HepG2 (cell line): ENCODE measurements at regions not wholly inside any gene's neighbourhood (a gene's known extent, or its start where the extent isn't known, plus 50 kb on each side); places are given as distances from the start of the nearest gene placed in this dataset.

Experiments used
- ISX ChIP-seq: sonication (generic); formaldehyde crosslinking; conservative IDR thresholded peaks from 2 replicates; pipeline ENCODE4 v1.5.0; 2020; ENCODE audit warnings: missing genetic modification reagents
- NCOR1 ChIP-seq: fragments of 200-600 bp; sonication (generic); IDR thresholded peaks from 2 replicates; pipeline ENCODE4 v1.7.0; 2017; ENCODE audit warnings: antibody characterized with exemption, low read length, borderline replicate concordance
- NFIB ChIP-seq: sonication (generic); formaldehyde crosslinking; IDR thresholded peaks from 2 replicates; pipeline ENCODE4 v1.9.0; 2021; ENCODE audit warnings: missing genetic modification reagents, mild to moderate bottlenecking, borderline replicate concordance
- NFRKB ChIP-seq: fragments of 450-650 bp; IDR thresholded peaks from 2 replicates; pipeline ENCODE4 v1.6.1; 2017
- NR1H2 ChIP-seq: sonication (generic); formaldehyde crosslinking; IDR thresholded peaks from 2 replicates; pipeline ENCODE4 v1.8.1; 2022; ENCODE audit warnings: low read depth, missing genetic modification reagents, borderline replicate concordance
- POLR2G ChIP-seq: fragments of 200-400 bp; formaldehyde crosslinking; IDR thresholded peaks from 2 replicates; pipeline ENCODE4 v1.6.1; 2018; ENCODE audit warnings: mild to moderate bottlenecking, low read depth, low read length, moderate library complexity
- SETDB1 ChIP-seq: sonication (generic); formaldehyde crosslinking; IDR thresholded peaks from 2 replicates; pipeline ENCODE4 v1.5.1; 2020; ENCODE audit warnings: missing genetic modification reagents, mild to moderate bottlenecking, borderline replicate concordance
- SOX13 ChIP-seq, 3 experiments: fragments of 450-650 bp in 1 of 3; sonication (generic) in 1 of 3; formaldehyde crosslinking in 1 of 3; IDR thresholded peaks in 2 of 3; conservative IDR thresholded peaks in 1 of 3; 2 replicates each; pipeline versions ENCODE4 v1.5.0 to v1.6.1; 2016 to 2020; ENCODE audit warnings: antibody characterized with exemption in 1 of 3, mild to moderate bottlenecking in 1 of 3, missing compliant biosample characterization in 1 of 3, missing genetic modification reagents in 1 of 3, moderate library complexity in 1 of 3
- SOX5 ChIP-seq: IDR thresholded peaks from 2 replicates; pipeline ENCODE4 v1.6.1; 2016; ENCODE audit warnings: borderline replicate concordance
- TBX2 ChIP-seq: sonication (generic); formaldehyde crosslinking; IDR thresholded peaks from 2 replicates; pipeline ENCODE4 v1.5.0; 2020; ENCODE audit warnings: missing genetic modification reagents, mild to moderate bottlenecking, borderline replicate concordance
- TGIF2 ChIP-seq: IDR thresholded peaks from 2 replicates; pipeline ENCODE4 v1.6.1; 2016; ENCODE audit warnings: control low read depth, missing compliant biosample characterization
- XRCC5 ChIP-seq: fragments of 200-400 bp; formaldehyde crosslinking; optimal IDR thresholded peaks from 2 replicates; pipeline ENCODE3; 2017; ENCODE audit warnings: mild to moderate bottlenecking, low read length
- ZFP1 ChIP-seq: IDR thresholded peaks from 2 replicates; pipeline ENCODE4 v1.6.1; 2016
- ZFX ChIP-seq: sonication (generic); formaldehyde crosslinking; IDR thresholded peaks from 2 replicates; pipeline ENCODE4 v1.4.0; 2020; ENCODE audit warnings: mild to moderate bottlenecking, low read depth, missing genetic modification reagents, moderate library complexity
- ZKSCAN8 ChIP-seq: IDR thresholded peaks from 2 replicates; pipeline ENCODE4 v1.6.1; 2016; ENCODE audit warnings: borderline replicate concordance, missing genetic modification reagents, missing compliant biosample characterization
- ZNF253 ChIP-seq: sonication (generic); formaldehyde crosslinking; IDR thresholded peaks from 2 replicates; pipeline ENCODE4 v1.8.0; 2022; ENCODE audit warnings: mild to moderate bottlenecking, missing genetic modification reagents, borderline replicate concordance
- ZNF350 ChIP-seq: sonication (generic); formaldehyde crosslinking; IDR thresholded peaks from 2 replicates; pipeline ENCODE4 v1.4.0; 2020; ENCODE audit warnings: mild to moderate bottlenecking, low read depth, missing genetic modification reagents, borderline replicate concordance
- ZNF431 ChIP-seq: sonication (generic); formaldehyde crosslinking; IDR thresholded peaks from 2 replicates; pipeline ENCODE4 v1.9.0; 2022; ENCODE audit warnings: missing genetic modification reagents, low read depth, mild to moderate bottlenecking, borderline replicate concordance
- ZNF605 ChIP-seq: sonication (generic); formaldehyde crosslinking; IDR thresholded peaks from 2 replicates; pipeline ENCODE4 v1.8.0; 2022; ENCODE audit warnings: mild to moderate bottlenecking, missing genetic modification reagents
- ZNF614 ChIP-seq: IDR thresholded peaks from 2 replicates; pipeline ENCODE4 v1.6.1; 2018; ENCODE audit warnings: missing biosample characterization, missing genetic modification reagents, inconsistent platforms, borderline replicate concordance
- ZNF646 ChIP-seq: sonication (generic); formaldehyde crosslinking; IDR thresholded peaks from 2 replicates; pipeline ENCODE4 v1.9.0; 2021; ENCODE audit warnings: mild to moderate bottlenecking, missing genetic modification reagents
- ZSCAN21 ChIP-seq: sonication (generic); formaldehyde crosslinking; IDR thresholded peaks from 2 replicates; pipeline ENCODE4 v1.8.0; 2022; ENCODE audit warnings: mild to moderate bottlenecking, missing genetic modification reagents, moderate library complexity, borderline replicate concordance
- TF ChIP-seq, protein P1 (sequence below): sonication (generic); formaldehyde crosslinking; IDR thresholded peaks from 2 replicates; pipeline ENCODE4 v1.9.0; 2022; ENCODE audit warnings: missing genetic modification reagents, mild to moderate bottlenecking, borderline replicate concordance

DNA sequence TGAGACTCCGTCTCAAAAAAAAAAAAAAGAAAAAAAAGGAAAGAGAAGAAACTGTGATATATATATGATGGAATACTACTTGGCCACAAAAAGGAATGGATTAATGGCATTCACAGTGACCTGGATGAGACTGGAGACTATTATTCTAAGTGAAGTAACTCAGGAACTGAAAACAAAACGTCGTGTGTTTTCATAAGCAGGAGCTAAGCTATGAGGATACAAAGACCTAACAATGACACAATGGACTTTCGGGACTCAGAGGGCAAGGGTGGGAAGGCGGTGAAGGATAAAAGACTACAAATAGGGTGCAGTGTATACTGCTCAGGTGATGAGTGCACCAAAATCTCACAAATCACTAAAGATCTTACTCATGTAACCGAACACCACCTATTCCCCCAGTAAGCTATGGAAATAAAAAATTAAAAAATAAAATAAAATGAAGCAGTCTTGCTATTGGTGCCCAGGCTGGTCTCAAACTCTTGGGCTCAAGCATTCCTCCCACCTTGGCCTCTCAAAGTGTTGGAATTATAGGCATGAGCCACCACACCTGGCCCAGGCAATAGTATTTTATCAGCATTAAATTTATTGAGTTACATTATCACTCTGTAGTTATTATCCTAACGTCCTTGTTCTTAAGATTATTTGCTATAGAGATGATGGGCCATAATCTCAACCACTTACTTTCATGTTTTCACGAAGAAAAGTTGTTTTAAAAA, 71.5 kb upstream of the GPBP1 start (continued):
- TF ChIP-seq NR1H2 (CRISPR knock-in tag): no peak
- TF ChIP-seq XRCC5: no peak
- TF ChIP-seq NFIB (CRISPR knock-in tag): no peak
- TF ChIP-seq ZSCAN21 (CRISPR knock-in tag): no peak
- no peak for TF ChIP-seq ZNF646 (CRISPR knock-in tag)
- no peak for TF ChIP-seq SETDB1 (CRISPR knock-in tag)
- TF ChIP-seq TBX2 (CRISPR knock-in tag): no peak
- TF ChIP-seq POLR2G: no peak
- peak; percentile 95 for TF ChIP-seq SOX13 (IDR thresholded peaks at IDR 0.05)
- TF ChIP-seq SOX13 (CRISPR knock-in tag; conservative IDR thresholded peaks at IDR 0.05 in 1 of 2, IDR thresholded peaks at IDR 0.05 in 1 of 2): peak in 1 of 2 experiments; percentile 99; a peak in 2 of 4 replicates
- peak; percentile 66; the same call in 1 of the 2 replicates for TF ChIP-seq NCOR1
- TF ChIP-seq ZFP1 (CRISPR knock-in tag): no peak
- TF ChIP-seq SOX5 (CRISPR knock-in tag): peak; percentile 98
- TF ChIP-seq ZNF350 (CRISPR knock-in tag): no peak
- no peak for TF ChIP-seq ZNF253
- no peak for TF ChIP-seq NFRKB
- TF ChIP-seq ZKSCAN8 (CRISPR knock-in tag): peak; percentile 62; the same call in 1 of the 2 replicates
- TF ChIP-seq, protein P1, sequence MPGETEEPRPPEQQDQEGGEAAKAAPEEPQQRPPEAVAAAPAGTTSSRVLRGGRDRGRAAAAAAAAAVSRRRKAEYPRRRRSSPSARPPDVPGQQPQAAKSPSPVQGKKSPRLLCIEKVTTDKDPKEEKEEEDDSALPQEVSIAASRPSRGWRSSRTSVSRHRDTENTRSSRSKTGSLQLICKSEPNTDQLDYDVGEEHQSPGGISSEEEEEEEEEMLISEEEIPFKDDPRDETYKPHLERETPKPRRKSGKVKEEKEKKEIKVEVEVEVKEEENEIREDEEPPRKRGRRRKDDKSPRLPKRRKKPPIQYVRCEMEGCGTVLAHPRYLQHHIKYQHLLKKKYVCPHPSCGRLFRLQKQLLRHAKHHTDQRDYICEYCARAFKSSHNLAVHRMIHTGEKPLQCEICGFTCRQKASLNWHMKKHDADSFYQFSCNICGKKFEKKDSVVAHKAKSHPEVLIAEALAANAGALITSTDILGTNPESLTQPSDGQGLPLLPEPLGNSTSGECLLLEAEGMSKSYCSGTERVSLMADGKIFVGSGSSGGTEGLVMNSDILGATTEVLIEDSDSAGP (CRISPR knock-in tag): no peak
- no peak for TF ChIP-seq ZFX (CRISPR knock-in tag)
- peak; percentile 69 for TF ChIP-seq ZNF614 (CRISPR knock-in tag)
- no peak for TF ChIP-seq ZNF431 (CRISPR knock-in tag)
- TF ChIP-seq TGIF2 (CRISPR knock-in tag): no peak
- TF ChIP-seq ZNF605 (CRISPR knock-in tag): no peak
- TF ChIP-seq ISX (CRISPR knock-in tag): no peak
